HEK293 (cell line): ENCODE measurements at regions not wholly inside any gene's neighbourhood (a gene's known extent, or its start where the extent isn't known, plus 50 kb on each side); places are given as distances from the start of the nearest gene placed in this dataset.

Source experiments
- CTCF ChIA-PET: fragments of 350-600 bp; formaldehyde crosslinking; extraction: SDS; loops from one replicate; lab custom pipeline; 2021; ENCODE audit warnings: antibody characterized with exemption; lab: Yijun Ruan, JAX
- POLR2A ChIA-PET: fragments of 300-600 bp; formaldehyde crosslinking; extraction: SDS; loops from one replicate; lab custom pipeline; 2020; ENCODE audit warnings: antibody characterized with exemption, inconsistent platforms; lab: Yijun Ruan, JAX
- H3K27ac ChIP-seq: fragments of 200-500 bp; sonication (Bioruptor generic); 2 replicates; pipeline ENCODE4 v1.5.1; 2014; ENCODE audit warnings: low read depth, low read length, control low read depth, inconsistent platforms; ENCODE audit errors: extremely low read depth
- H3K36me3 ChIP-seq, 2 experiments: fragments of 200-500 bp in 1 of 2; sonication (Bioruptor generic) in 1 of 2; 1 replicate in 1 of 2; 2 replicates in 1 of 2; pipeline ENCODE4 v1.5.1; 2014 to 2017; ENCODE audit warnings: inconsistent platforms in 2 of 2, low read length in 2 of 2; ENCODE audit not compliant: control insufficient read depth in 2 of 2, insufficient read depth in 1 of 2
- H3K4me1 ChIP-seq: fragments of 200-500 bp; sonication (Bioruptor generic); 2 replicates; pipeline ENCODE4 v1.5.1; 2014; ENCODE audit warnings: mild to moderate bottlenecking, low read length, inconsistent platforms; ENCODE audit not compliant: control insufficient read depth, insufficient read depth
- H3K4me3 ChIP-seq: 2 replicates; pipeline ENCODE4 v1.5.1; 2011; ENCODE audit warnings: low read depth, mild to moderate bottlenecking, control low read depth, low read length, moderate library complexity
- H3K9me3 ChIP-seq: fragments of 200-500 bp; sonication (Bioruptor generic); 2 replicates; pipeline ENCODE4 v1.5.1; 2014; ENCODE audit warnings: low read depth, low read length, inconsistent platforms; ENCODE audit not compliant: control insufficient read depth, insufficient read depth
- BCL11B ChIP-seq: fragments of 450-650 bp; formaldehyde crosslinking; IDR thresholded peaks from 2 replicates; pipeline ENCODE4 v1.5.1; 2016; ENCODE audit warnings: low read depth, missing biosample characterization, missing genetic modification characterization
- FEZF1 ChIP-seq: fragments of 450-650 bp; formaldehyde crosslinking; IDR thresholded peaks from 2 replicates; pipeline ENCODE4 v1.5.1; 2016; ENCODE audit warnings: missing biosample characterization, missing genetic modification characterization
- KLF1 ChIP-seq: fragments of 450-650 bp; formaldehyde crosslinking; IDR thresholded peaks from 2 replicates; pipeline ENCODE4 v1.5.1; 2016; ENCODE audit warnings: missing biosample characterization, missing genetic modification characterization
- KLF10 ChIP-seq: fragments of 450-650 bp; IDR thresholded peaks from 2 replicates; pipeline ENCODE4 v1.5.1; 2018; ENCODE audit warnings: missing biosample characterization, mild to moderate bottlenecking, missing genetic modification characterization
- KLF16 ChIP-seq: fragments of 450-650 bp; formaldehyde crosslinking; IDR thresholded peaks from 2 replicates; pipeline ENCODE4 v1.5.1; 2017; ENCODE audit warnings: missing biosample characterization, missing genetic modification characterization
- MEIS1 ChIP-seq: sonication (generic); formaldehyde crosslinking; IDR thresholded peaks from 2 replicates; pipeline ENCODE4 v1.8.1; 2022; ENCODE audit warnings: missing genetic modification reagents, mild to moderate bottlenecking, borderline replicate concordance
- OSR2 ChIP-seq: fragments of 450-650 bp; formaldehyde crosslinking; IDR thresholded peaks from 2 replicates; pipeline ENCODE4 v1.5.1; 2016; ENCODE audit warnings: missing biosample characterization, missing genetic modification characterization
- SALL2 ChIP-seq: fragments of 450-650 bp; formaldehyde crosslinking; IDR thresholded peaks from 2 replicates; pipeline ENCODE4 v1.5.0; 2017; ENCODE audit warnings: missing biosample characterization, mild to moderate bottlenecking, missing genetic modification characterization, borderline replicate concordance
- SETDB1 ChIP-seq: IDR thresholded peaks from one replicate; pipeline ENCODE4 v1.6.1; 2017; ENCODE audit warnings: mild to moderate bottlenecking, low read length, moderate library complexity, mixed read lengths; ENCODE audit not compliant: insufficient read length
- ZBTB1 ChIP-seq: fragments of 450-650 bp; formaldehyde crosslinking; IDR thresholded peaks from 2 replicates; pipeline ENCODE4 v1.5.1; 2016; ENCODE audit warnings: missing biosample characterization, missing genetic modification characterization
- ZFHX2 ChIP-seq: fragments of 450-650 bp; formaldehyde crosslinking; conservative IDR thresholded peaks from 2 replicates; pipeline ENCODE4 v1.5.1; 2016; ENCODE audit warnings: missing biosample characterization, missing genetic modification characterization
- ZFP3 ChIP-seq: fragments of 450-650 bp; formaldehyde crosslinking; IDR thresholded peaks from 2 replicates; pipeline ENCODE4 v1.5.1; 2016; ENCODE audit warnings: low read depth, missing biosample characterization, missing genetic modification characterization
- ZNF114 ChIP-seq: fragments of 450-650 bp; formaldehyde crosslinking; IDR thresholded peaks from 2 replicates; pipeline ENCODE4 v1.5.0; 2017; ENCODE audit warnings: missing biosample characterization, missing genetic modification characterization
- ZNF157 ChIP-seq: fragments of 450-650 bp; formaldehyde crosslinking; IDR thresholded peaks from 2 replicates; pipeline ENCODE4 v1.5.1; 2016; ENCODE audit warnings: missing biosample characterization, missing genetic modification characterization
- ZNF324 ChIP-seq: fragments of 450-650 bp; formaldehyde crosslinking; IDR thresholded peaks from 2 replicates; pipeline ENCODE4 v1.5.1; 2016; ENCODE audit warnings: missing biosample characterization, missing genetic modification characterization
- ZNF394 ChIP-seq: fragments of 450-650 bp; formaldehyde crosslinking; IDR thresholded peaks from 2 replicates; pipeline ENCODE4 v1.5.1; 2016; ENCODE audit warnings: missing biosample characterization, missing genetic modification characterization, mild to moderate bottlenecking, moderate library complexity, borderline replicate concordance
- ZNF560 ChIP-seq: fragments of 450-650 bp; formaldehyde crosslinking; IDR thresholded peaks from 2 replicates; pipeline ENCODE4 v1.5.1; 2017; ENCODE audit warnings: missing biosample characterization, missing genetic modification characterization, borderline replicate concordance
- ZNF629 ChIP-seq: fragments of 450-650 bp; formaldehyde crosslinking; IDR thresholded peaks from 2 replicates; pipeline ENCODE4 v1.5.1; 2017; ENCODE audit warnings: missing biosample characterization, missing genetic modification characterization
- ZXDB ChIP-seq: fragments of 450-650 bp; formaldehyde crosslinking; IDR thresholded peaks from 2 replicates; pipeline ENCODE4 v1.5.1; 2016; ENCODE audit warnings: missing biosample characterization, missing genetic modification characterization
- TF ChIP-seq, protein P1 (sequence below): fragments of 450-650 bp; IDR thresholded peaks from 2 replicates; pipeline ENCODE4 v1.5.1; 2018; ENCODE audit warnings: missing biosample characterization, missing genetic modification characterization
- TF ChIP-seq, protein P2 (sequence below): fragments of 450-650 bp; formaldehyde crosslinking; IDR thresholded peaks from 2 replicates; pipeline ENCODE4 v1.5.1; 2016; ENCODE audit warnings: missing biosample characterization, missing genetic modification characterization
- TF ChIP-seq, protein P3 (sequence below): fragments of 450-650 bp; formaldehyde crosslinking; IDR thresholded peaks from 2 replicates; pipeline ENCODE4 v1.5.1; 2016; ENCODE audit warnings: missing biosample characterization, missing genetic modification characterization, low read depth

DNA sequence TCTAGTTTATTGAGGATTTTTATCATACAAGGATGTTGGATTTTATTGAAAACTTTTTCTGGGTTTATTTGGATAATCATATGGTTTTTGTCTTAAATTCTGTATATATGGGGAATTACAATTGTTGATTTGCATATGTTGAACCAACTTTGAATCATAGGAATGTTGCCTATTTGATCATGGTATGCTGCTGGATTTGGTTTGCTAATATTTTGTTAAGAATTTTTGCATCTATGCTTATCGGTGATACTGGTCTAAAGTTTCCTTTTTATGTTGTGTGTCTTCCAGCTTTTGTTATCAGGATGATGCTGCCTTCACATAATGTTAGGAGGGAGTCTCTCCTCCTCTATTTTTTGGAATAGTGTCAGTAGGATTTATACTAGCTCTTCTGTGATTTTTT lies 745.0 kb downstream of the PRELID2 start:
- Histone ChIP-seq H3K4me3 (no peak overlapping the region), H3K36me3 (no peaks in the 10 kb centered on the region), H3K4me1 (no peaks in the 10 kb centered on the region), H3K9me3 (no peaks in the 10 kb centered on the region), H3K27ac (no peak overlapping the region)
- ChIA-PET CTCF (no interaction called here), POLR2A (no interaction called here)
- TF ChIP-seq MEIS1 (CRISPR knock-in tag), result no peak
- TF ChIP-seq KLF10 (tag by site-specific recombination), result no peak
- TF ChIP-seq SETDB1, result no peak
- TF ChIP-seq ZNF394, result no peak
- no peak for TF ChIP-seq KLF1
- TF ChIP-seq ZNF157, result no peak
- no peak for TF ChIP-seq ZXDB (tag by site-specific recombination)
- TF ChIP-seq FEZF1, result no peak
- no peak for TF ChIP-seq BCL11B (tag by site-specific recombination)
- TF ChIP-seq, protein P1, sequence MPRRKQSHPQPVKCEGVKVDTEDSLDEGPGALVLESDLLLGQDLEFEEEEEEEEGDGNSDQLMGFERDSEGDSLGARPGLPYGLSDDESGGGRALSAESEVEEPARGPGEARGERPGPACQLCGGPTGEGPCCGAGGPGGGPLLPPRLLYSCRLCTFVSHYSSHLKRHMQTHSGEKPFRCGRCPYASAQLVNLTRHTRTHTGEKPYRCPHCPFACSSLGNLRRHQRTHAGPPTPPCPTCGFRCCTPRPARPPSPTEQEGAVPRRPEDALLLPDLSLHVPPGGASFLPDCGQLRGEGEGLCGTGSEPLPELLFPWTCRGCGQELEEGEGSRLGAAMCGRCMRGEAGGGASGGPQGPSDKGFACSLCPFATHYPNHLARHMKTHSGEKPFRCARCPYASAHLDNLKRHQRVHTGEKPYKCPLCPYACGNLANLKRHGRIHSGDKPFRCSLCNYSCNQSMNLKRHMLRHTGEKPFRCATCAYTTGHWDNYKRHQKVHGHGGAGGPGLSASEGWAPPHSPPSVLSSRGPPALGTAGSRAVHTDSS, result no peak
- no peak for TF ChIP-seq ZNF629 (tag by site-specific recombination)
- no peak for TF ChIP-seq ZFP3
- TF ChIP-seq, protein P2, sequence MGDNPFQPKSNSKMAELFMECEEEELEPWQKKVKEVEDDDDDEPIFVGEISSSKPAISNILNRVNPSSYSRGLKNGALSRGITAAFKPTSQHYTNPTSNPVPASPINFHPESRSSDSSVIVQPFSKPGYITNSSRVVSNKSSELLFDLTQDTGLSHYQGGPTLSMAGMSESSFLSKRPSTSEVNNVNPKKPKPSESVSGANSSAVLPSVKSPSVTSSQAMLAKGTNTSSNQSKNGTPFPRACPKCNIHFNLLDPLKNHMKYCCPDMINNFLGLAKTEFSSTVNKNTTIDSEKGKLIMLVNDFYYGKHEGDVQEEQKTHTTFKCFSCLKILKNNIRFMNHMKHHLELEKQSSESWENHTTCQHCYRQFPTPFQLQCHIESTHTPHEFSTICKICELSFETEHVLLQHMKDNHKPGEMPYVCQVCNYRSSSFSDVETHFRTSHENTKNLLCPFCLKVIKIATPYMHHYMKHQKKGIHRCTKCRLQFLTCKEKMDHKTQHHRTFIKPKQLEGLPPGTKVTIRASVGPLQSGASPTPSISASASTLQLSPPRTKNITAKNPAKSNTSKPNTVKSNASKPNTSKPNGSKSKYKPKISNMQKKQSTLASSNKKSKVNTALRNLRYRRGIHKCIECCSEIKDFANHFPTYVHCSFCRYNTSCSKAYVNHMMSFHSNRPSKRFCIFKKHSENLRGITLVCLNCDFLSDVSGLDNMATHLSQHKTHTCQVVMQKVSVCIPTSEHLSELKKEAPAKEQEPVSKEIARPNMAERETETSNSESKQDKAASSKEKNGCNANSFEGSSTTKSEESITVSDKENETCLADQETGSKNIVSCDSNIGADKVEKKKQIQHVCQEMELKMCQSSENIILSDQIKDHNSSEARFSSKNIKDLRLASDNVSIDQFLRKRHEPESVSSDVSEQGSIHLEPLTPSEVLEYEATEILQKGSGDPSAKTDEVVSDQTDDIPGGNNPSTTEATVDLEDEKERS (tag by site-specific recombination), result no peak
- TF ChIP-seq ZBTB1 (tag by site-specific recombination), result no peak
- TF ChIP-seq KLF16, result no peak
- TF ChIP-seq SALL2 (tag by site-specific recombination), result no peak
- no peak for TF ChIP-seq ZFHX2 (tag by site-specific recombination)
- TF ChIP-seq ZNF560 (tag by site-specific recombination), result no peak

DNA sequence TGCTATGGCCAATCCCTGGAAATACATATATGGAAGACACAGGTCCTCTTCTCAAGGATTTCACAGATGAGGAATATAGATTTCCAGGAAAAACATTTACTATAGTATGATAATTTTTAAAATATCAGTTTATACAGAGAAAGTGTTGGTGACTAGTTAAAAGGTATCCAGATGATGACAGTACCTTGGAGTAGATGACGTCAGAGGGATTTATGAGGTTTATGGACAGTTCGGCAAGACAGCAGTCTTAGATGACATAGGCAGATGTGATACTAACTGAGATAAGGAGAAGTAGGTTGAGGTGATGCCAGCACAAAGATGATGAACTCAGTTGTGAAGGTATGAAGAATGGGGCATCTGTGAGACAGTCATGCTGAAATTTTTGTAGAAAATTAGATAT lies 750.3 kb downstream of the PRELID2 start:
- Histone ChIP-seq H3K4me3 (no peak overlapping the region), H3K27ac (no peak overlapping the region), H3K36me3 (no peaks in the 10 kb centered on the region), H3K9me3 (no peaks in the 10 kb centered on the region), H3K4me1 (no peaks in the 10 kb centered on the region)
- ChIA-PET POLR2A (no interaction called here), CTCF (no interaction called here)
- TF ChIP-seq OSR2, result no peak
- no peak for TF ChIP-seq ZNF114
- TF ChIP-seq, protein P3, sequence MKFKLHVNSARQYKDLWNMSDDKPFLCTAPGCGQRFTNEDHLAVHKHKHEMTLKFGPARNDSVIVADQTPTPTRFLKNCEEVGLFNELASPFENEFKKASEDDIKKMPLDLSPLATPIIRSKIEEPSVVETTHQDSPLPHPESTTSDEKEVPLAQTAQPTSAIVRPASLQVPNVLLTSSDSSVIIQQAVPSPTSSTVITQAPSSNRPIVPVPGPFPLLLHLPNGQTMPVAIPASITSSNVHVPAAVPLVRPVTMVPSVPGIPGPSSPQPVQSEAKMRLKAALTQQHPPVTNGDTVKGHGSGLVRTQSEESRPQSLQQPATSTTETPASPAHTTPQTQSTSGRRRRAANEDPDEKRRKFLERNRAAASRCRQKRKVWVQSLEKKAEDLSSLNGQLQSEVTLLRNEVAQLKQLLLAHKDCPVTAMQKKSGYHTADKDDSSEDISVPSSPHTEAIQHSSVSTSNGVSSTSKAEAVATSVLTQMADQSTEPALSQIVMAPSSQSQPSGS, result peak; percentile 56; the same call in 1 of the 2 replicates
- TF ChIP-seq ZNF324, result no peak
- no peak for TF ChIP-seq SETDB1
